HepG2 (cell line): ENCODE measurements at regions not wholly inside any gene's neighbourhood (a gene's known extent, or its start where the extent isn't known, plus 50 kb on each side); places are given as distances from the start of the nearest gene placed in this dataset.
"Not testable (repeated sequence)": the region's sequence is repeated elsewhere in the genome, so short reads cannot be mapped to it uniquely, and the experiment has no call there.

Source experiments
- ATAC-seq: fragments of 200-7000 bp; cut with Tn5 transposase; 3 replicates; pipeline ENCODE4 v1.9.1; 2020; ENCODE audit warnings: mild to moderate bottlenecking, moderate library complexity
- BruUV-seq: library from RNA; stranded (reverse); fragments of 400-500 nt; replicated peaks from 2 replicates; lab custom pipeline; 2021; lab: Mats Ljungman, UMichigan
- CTCF ChIA-PET: fragments of 300-600 bp; formaldehyde crosslinking; extraction: SDS; loops from one replicate; lab custom pipeline; 2021; ENCODE audit warnings: low total read pairs, inconsistent platforms, low intra/inter-chr PET ratio; lab: Yijun Ruan, JAX
- POLR2A ChIA-PET: fragments of 350-600 bp; sonication (Branson Sonifier 250); formaldehyde crosslinking; loops from one replicate; lab custom pipeline; 2020; ENCODE audit warnings: antibody characterized with exemption, inconsistent platforms; lab: Yijun Ruan, JAX
- DNase-seq: peaks from one replicate; pipeline ENCODE4 v3.0.0-alpha.2; 2015; ENCODE audit warnings: low spot score
- FAIRE-seq: peaks from 3 replicates; lab custom pipeline; 2011; peaks lifted over from hg19 to GRCh38; lab: Jason Lieb, UNC
- H2AFZ ChIP-seq: one replicate; pipeline ENCODE4 v1.6.1; 2011; ENCODE audit warnings: low read length, inconsistent platforms
- H3K27ac ChIP-seq: fragments of 300-600 bp; 3 replicates; pipeline ENCODE4 v1.8.0; 2011; ENCODE audit warnings: mixed run types, mild to moderate bottlenecking, mixed read lengths, low read length, inconsistent platforms; ENCODE audit not compliant: insufficient read depth; ENCODE audit errors: extremely low read length
- H3K27me3 ChIP-seq, 2 experiments: fragments of 200-600 bp in 1 of 2; 2 replicates in 1 of 2; 3 replicates in 1 of 2; pipeline versions ENCODE4 v1.6.0 to v1.8.0; 2011; ENCODE audit warnings: low read length in 2 of 2, mild to moderate bottlenecking in 2 of 2, moderate library complexity in 2 of 2, inconsistent platforms in 1 of 2; ENCODE audit not compliant: insufficient read depth in 2 of 2, control insufficient read depth in 1 of 2
- H3K36me3 ChIP-seq, 2 experiments: fragments of 200-600 bp in 1 of 2; replicated peaks in 1 of 2; 2 replicates in 1 of 2; 3 replicates in 1 of 2; pipeline versions ENCODE4 v1.5.1 to v1.8.0; 2011; ENCODE audit warnings: low read length in 2 of 2, inconsistent platforms in 1 of 2; ENCODE audit not compliant: insufficient read depth in 2 of 2, control insufficient read depth in 1 of 2
- H3K4me1 ChIP-seq: 2 replicates; pipeline ENCODE4 v1.5.1; 2012; ENCODE audit warnings: low read length, inconsistent platforms; ENCODE audit not compliant: insufficient read depth
- H3K4me2 ChIP-seq: 2 replicates; pipeline ENCODE4 v1.6.0; 2011; ENCODE audit warnings: low read depth, low read length, inconsistent platforms
- H3K4me3 ChIP-seq, 3 experiments: fragments of 200-600 bp in 1 of 3; sonication (generic), shearing (Covaris generic) in 1 of 3; replicated peaks in 1 of 3; 2 replicates each; pipeline ENCODE4 v1.5.1; 2011 to 2016; ENCODE audit warnings: low read length in 3 of 3, inconsistent platforms in 2 of 3, low read depth in 2 of 3, mild to moderate bottlenecking in 2 of 3, control low read depth in 1 of 3, mixed read lengths in 1 of 3; ENCODE audit not compliant: insufficient read depth in 1 of 3
- H3K79me2 ChIP-seq: one replicate; pipeline ENCODE4 v1.6.1; 2011; ENCODE audit warnings: low read length, inconsistent platforms; ENCODE audit not compliant: insufficient read depth
- H3K9ac ChIP-seq: 2 replicates; pipeline ENCODE4 v1.6.0; 2011; ENCODE audit warnings: mild to moderate bottlenecking, low read depth, low read length, inconsistent platforms; ENCODE audit not compliant: insufficient read depth
- H3K9me3 ChIP-seq: 2 replicates; pipeline ENCODE4 v1.5.1; 2012; ENCODE audit warnings: mild to moderate bottlenecking, low read length
- H4K20me1 ChIP-seq: 2 replicates; pipeline ENCODE4 v1.6.0; 2011; ENCODE audit warnings: inconsistent platforms, mild to moderate bottlenecking, low read length, moderate library complexity; ENCODE audit not compliant: insufficient read depth
- CSRNP1 ChIP-seq: sonication (generic); formaldehyde crosslinking; IDR thresholded peaks from 2 replicates; pipeline ENCODE4 v1.8.1; 2023; ENCODE audit warnings: mild to moderate bottlenecking, missing genetic modification reagents
- HCFC1 ChIP-seq: fragments of 150-350 bp; IDR thresholded peaks from 2 replicates; pipeline ENCODE4 v1.6.1; 2014; ENCODE audit warnings: low read depth, low read length
- SYNCRIP ChIP-seq: fragments of 200-400 bp; formaldehyde crosslinking; IDR thresholded peaks from 2 replicates; pipeline ENCODE4 v1.6.1; 2018; ENCODE audit warnings: mild to moderate bottlenecking, low read depth, low read length; ENCODE audit not compliant: insufficient read depth
- WGBS: methylation state at CpG from one replicate; pipeline ENCODE4 v1.1.6; 2017; ENCODE audit warnings: low lambda C conversion rate; 5-methylcytosine and 5-hydroxymethylcytosine counted together
- in situ Hi-C: cut with HindIII; loops from 2 replicates; pipeline ENCODE4 v1.10.0; 2017; ENCODE audit warnings: low pct_unique_long_range_greater_than_20kb; ENCODE audit not compliant: extremely low pct_ligation_motif_present
- intact Hi-C: fragments of 100-400 bp; cut with micrococcal nuclease; formaldehyde crosslinking; loops from one replicate; pipeline ENCODE4 v1.10.0; 2022; ENCODE audit not compliant: unreplicated experiment

GRCh38 chr2:53112408-53112807 is 655.2 kb upstream of the CHAC2 start:
- intact Hi-C loops, ATAC-seq, in situ Hi-C loops, H3K27me3 ChIP-seq, H3K4me1 ChIP-seq, H3K9ac ChIP-seq, CTCF ChIA-PET, FAIRE-seq, DNase-seq, H3K4me3 ChIP-seq, H3K27ac ChIP-seq, POLR2A ChIA-PET, H4K20me1 ChIP-seq, H3K36me3 ChIP-seq, H3K4me2 ChIP-seq, H2AFZ ChIP-seq, BruUV-seq, H3K9me3 ChIP-seq, H3K79me2 ChIP-seq: not testable (repeated sequence)
- 44% methylated on average over 9 of the region's 9 CpGs for WGBS

- Histone ChIP-seq H3K27me3 (no peaks in the 10 kb centered on the region), H3K27ac (no peak overlapping the region), H3K4me1 (no peaks in the 10 kb centered on the region), H3K9ac (no peak overlapping the region), H3K36me3 (no peaks in the 10 kb centered on the region), H3K4me3 (no peak overlapping the region), H2AFZ (no peak overlapping the region), H3K79me2 (no peaks in the 10 kb centered on the region), H3K4me2 (no peak overlapping the region), H4K20me1 (no peaks in the 10 kb centered on the region), H3K9me3 (peaks cover 4% of the 10 kb centered on the region)
- no peak for DNase-seq
- no peak for ATAC-seq
- in situ Hi-C loops = no loop called here
- TF ChIP-seq SYNCRIP (no peak), CSRNP1 (no peak), HCFC1 (no peak)
- under 1% methylated on average over 3 of the region's 3 CpGs for WGBS
- ChIA-PET CTCF (no interaction called here), POLR2A (no interaction called here)
- no peak for FAIRE-seq
- intact Hi-C loops = no loop called here
- no TSS peak for BruUV-seq
These were observed 656.2 kb upstream of the CHAC2 start for GRCh38 chr2:53111406-53111805.
